Hematopoietic multipotent progenitor cell treated with erythropoietin and hydrocortisone succinate and interleukin-3 and kit ligand, for 4 days (in vitro differentiated cells): ENCODE measurements at regions not wholly inside any gene's neighbourhood (a gene's known extent, or its start where the extent isn't known, plus 50 kb on each side); places are given as distances from the start of the nearest gene placed in this dataset.

Source experiments
- DNase-seq: peaks from one replicate; pipeline ENCODE4 v3.0.0-alpha.2; 2015

DNA sequence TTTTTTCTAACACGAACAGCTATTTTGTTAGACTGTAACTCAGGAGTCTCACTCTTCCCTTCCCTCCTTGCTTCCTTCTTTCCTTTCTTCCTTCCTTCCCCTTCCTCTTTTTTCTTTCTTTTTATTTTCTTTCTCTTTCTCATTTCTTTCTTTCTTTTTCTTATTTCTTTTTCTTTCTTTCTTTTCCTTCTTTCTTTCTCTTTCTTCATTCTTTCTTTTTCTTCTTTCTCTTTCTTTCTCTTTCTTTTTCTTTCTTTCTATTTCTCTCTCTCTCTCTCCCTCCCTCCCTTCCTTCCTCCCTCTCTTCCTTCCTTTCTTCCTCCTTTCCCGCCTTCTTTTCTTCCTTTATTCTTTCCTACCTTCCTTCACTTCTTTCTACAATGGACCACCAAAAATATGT is 1443.0 kb upstream of the LRRTM3 start:
- no peak for DNase-seq

DNA sequence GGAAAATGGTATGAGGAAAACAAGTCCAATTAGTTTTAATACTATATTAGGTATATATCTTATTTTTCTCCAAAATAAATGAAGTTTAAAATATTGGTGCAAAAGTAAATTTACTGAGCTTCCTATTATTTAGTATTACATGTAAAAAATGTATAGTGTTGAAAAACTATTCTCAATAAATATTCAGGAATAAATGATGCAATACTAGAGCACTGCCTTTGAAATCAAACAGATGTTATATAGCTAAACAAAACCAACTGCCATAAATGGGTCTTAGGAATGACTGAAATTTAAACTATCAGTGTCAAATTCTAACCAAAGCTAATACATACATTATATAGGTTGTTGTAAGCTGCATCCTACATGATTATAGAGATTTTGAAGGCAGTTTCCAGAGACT is 1434.0 kb upstream of the LRRTM3 start:
- no peak for DNase-seq

DNA sequence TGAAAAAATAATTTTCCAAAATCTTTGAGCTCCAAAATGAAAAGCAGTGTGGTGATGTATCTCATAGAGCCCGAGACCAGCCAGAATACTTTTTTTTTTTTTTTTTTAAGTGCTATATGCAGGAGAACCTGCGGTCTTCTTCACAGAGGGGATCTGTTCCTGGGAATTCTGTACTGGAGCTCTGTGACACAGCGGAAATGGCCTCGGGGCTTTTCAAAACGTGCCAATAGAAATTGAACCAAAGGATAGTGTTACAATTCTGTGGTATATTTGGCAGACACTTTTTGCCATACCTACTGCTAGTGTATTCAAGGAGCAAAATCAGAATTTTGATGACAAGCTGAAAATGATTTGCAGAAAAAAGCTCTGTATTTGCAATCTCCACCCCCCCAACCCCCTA is 1429.3 kb upstream of the LRRTM3 start:
- DNase-seq = no peak

DNA sequence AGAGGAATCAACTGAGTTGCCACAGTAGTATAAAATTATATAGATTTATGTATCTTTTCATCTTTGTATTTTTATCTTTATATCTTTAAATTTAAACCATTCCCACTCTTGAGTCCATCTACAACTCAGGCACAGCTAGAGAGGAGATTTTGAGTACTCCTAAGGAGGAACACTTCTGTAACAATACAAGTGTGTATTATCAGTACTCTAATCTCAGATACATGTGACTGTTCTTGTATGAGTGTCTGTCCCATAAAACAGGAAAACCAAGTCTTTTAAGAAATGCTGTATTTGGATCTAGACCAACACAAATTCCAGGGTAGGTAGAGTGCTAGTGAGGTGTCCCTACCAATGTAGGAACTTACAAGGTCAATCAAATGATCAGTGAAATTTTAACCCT is 1428.0 kb upstream of the LRRTM3 start:
- DNase-seq = no peak

DNA sequence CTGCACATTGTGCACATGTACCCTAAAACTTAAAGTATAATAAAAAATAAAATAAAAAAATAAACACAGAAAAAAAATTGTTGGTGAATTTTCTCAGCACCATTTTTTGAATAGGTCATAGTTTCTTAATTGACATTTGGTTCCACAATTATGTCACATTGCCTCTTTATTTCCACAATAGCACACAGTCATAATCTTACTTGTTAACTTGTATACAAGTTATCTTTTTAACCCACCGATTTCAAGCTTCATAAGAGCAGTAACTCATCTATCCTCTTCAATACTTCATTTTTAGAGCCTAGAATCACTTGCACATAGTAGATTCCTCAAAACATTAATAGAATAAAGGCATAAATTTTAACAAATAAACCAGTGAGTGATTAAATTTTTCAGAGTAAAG is 1425.1 kb upstream of the LRRTM3 start:
- no peak for DNase-seq

DNA sequence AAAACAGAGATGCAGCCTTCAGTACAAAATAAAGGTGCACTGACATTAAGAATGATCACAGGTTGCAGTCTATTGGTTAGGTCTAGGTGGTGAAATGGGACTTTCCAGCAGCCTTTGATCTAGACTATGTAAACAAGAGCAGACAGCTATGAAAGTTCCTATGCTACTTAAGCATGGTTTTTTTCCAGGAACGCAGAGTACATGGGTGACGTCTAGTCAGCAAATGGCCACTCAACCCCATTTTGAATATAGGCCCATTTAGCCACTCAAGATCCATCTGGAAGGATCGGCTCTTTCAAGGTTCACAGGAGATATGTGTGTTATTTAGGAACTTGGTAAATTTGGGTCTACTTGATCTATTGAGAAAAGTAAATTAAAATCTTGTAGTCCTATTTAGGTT is 1424.6 kb upstream of the LRRTM3 start:
- no peak for DNase-seq

DNA sequence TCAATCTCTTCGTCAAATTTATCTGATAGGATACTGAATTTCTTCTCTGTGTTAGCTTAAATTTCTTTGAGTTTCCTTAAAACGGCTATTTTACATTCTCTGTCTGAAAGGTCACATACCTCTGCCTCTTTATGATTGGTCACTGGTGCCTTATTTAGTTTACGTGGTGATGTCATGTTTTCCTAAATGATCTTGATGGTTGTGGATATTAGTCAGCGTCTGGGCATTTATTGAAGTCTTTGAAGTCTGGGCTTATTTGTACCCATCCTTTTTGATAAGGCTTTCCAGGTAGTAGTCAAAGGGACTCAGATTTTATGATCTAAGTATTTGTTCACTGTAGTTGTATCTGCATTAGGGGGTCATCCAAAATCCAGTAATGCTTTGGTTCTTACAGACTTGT is 1407.5 kb upstream of the LRRTM3 start:
- no peak for DNase-seq

DNA sequence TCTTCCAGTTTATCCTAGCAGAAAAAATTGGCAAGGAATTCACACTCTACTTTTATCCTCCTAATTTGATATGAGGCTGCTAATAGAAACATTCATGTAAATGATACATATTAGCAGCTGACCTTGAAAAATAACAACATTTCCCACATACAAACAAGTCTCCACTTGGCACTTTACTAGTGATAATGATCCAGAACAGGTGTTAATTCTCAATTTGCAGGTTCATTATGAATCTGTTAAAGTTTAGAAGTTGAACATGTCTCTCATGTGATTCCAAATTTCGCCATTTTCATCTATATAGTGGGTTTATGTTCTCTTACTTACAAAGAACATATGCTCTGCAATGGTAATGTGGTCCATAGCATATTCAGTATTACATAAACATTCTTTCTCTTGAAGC is 1396.8 kb upstream of the LRRTM3 start:
- DNase-seq = no peak

DNA sequence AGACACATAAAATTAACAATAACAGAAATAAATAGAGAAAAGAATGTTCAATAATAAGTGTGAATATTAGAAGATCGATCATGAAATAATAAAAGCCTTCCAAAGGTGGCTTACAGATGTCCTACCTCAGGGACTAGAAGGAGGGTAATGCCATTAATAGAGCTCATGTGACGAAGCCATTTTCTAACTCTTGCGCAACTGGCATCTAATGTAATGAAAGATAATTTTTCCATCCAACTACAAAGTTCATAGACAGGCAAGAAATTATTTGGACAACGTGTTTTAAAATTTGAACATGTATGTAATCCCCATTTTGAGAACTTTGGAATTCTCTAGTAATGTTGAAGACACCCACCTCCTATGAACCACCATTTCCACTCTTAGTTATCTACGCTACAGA is 1394.3 kb upstream of the LRRTM3 start:
- DNase-seq = no peak

DNA sequence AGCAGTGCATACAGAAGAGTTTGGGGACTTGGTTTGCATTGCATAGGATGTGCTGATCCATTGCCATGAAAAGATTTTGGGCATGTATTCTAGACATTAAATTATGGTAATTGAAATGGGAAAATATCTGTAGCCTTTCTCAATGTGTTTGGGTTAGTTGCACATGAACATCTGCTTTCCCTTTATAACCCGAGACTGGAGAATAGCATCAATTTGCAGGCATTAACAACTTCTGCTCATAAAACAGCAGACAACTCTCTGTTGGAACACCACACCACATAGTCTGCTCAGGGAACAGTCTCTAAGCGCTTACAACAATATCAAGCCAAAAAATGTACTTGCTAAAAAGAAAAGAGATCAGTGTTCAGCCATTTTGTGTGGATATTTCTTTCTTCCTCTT is 1391.1 kb upstream of the LRRTM3 start:
- DNase-seq = no peak

DNA sequence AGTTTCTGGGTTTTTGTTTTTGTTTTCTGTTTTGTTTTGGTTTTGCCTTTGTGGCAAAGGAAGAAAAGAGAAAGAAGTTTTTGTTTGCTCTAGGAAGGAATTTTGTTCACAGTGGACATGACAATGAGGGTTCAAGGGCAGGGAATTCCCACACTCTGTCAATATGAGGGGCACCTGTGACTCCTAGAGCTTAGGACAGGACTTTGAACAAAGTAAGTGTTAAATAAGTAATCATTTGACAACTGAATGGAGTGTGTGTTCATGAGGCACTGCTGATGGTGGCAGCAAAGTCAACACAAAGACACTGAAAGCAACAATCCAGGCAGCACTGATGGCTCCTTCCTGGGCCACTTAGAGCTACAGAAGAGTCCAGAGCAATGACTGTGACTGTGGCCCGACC is 1381.1 kb upstream of the LRRTM3 start:
- DNase-seq = no peak

DNA sequence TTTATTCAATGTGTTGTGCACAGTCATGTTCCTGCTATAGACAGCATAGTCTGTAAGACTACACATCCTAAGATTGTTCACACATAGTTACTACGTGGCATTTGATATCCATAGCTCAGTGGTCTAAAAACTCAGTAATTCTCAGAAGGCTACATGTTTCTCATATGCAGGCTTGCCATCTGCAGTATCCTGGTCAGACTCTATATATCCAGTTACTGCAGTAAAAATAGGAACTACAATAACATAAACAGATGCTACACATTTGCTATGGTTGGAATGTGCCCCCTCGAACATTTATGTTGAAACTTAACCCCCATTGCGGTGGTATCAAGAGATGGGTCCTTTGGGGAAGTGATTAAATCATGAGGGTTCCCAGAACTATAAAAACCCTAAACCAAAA is 1377.8 kb upstream of the LRRTM3 start:
- DNase-seq = no peak

DNA sequence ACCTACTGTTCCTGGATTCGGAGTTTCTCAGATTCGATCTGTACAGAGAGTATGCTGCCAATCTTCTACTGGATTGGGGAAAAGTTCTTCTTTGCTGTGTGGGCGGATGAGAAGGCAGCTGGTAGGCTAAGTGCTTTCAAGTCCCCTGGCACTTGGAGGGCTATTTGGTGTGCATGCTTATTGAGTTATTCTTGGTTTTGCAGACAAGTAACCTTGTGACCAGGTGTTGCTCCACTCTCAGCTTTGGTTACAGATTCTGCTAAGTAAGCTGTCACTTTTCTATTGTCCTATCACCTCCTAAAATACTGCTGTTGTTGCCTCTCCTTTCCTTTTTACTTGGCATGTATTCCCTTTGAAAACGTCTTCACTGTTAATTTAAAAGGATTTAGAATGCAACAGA is 1375.1 kb upstream of the LRRTM3 start:
- DNase-seq = no peak

DNA sequence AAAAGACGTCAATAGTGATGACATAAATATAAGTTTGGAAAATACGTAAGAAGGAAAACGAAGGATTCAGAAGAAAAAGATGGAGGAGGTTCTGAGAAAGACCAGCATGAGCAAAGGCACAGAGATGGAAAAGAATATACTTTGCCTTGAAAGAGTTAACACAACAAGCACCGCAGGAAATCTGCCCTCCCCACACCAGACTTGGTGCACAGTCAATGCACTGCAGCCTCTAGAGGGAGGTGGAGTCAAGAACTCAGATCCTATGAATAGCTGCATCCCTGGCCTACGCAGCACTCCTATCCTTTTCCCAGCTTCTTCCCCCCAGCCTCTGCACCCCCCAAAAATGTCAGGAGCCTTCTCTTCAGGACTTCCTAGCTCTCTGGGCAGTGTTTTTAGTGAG is 1370.6 kb upstream of the LRRTM3 start:
- no peak for DNase-seq

DNA sequence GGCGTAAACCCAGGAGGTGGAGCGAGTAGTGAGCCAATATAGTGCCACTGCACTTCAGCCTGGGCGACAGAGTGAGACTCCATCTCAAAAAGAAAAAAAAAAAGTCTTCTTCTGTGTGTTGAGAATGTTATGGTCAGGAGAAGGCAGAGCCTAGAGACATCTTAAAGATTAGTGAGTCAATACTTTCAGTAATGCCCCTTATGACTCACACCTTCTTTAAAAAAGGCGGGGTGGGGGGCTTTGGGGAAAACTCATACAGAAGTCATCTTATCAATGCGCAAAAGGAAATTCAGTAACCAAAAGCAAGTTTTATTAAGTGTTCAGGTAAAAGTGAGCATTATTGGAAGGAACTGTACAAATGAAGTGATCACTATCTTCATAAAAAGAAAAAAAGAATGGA is 1369.8 kb upstream of the LRRTM3 start:
- DNase-seq = no peak

DNA sequence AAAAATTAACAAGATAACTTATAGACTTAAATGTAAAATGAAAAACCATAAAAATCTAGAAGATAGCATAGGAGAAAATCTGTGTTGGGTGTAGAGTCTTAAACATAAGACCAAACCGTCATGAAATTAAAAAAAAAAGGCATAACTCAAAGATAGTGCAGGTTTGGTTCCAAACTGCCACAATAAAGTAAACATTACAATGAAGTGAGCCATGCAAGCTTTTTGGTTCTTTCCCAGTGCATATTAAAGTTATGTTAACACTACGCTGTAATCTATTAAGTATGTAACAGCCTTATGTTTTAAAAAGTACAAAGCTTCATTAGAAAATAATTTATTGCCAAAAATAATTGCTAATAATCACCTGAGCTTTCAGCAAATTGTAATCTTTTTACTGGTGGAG is 1366.5 kb upstream of the LRRTM3 start:
- no peak for DNase-seq

DNA sequence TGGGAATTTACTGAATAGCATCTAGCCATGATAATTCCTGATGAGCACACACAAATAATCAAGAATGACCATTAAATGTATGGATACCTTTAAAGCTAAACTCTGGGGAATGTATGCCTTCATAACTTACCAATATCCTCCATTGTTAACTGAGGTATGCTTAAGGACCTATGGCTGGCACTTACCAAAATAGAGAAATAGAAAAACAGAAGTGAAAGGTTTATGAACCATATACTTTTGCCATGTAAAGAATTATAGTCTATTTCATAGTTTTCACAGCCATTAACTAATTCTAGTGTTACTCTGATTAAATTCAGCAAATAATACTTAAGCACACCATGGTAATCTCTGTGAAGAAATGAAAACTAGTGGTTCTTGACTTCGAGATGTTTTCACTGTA is 1360.6 kb upstream of the LRRTM3 start:
- no peak for DNase-seq

DNA sequence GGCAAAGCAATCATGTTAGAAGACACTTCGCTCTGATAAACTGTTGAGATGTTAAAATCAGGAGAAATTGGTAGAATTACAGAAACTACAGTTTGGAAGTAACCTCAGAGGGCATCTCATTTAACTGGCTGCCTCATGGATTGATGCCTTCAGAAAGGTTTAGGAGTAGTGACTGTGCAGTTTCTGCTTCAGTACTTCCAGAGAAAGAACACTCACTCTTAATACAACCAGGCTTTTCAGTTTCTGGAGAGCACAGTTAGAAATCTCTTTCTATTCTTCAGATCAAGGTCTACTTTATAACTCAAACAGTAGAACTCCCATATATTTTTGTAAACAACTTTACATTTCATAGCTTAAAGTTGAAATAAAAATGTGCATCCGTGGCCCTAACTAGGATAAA is 1358.9 kb upstream of the LRRTM3 start:
- DNase-seq = no peak

DNA sequence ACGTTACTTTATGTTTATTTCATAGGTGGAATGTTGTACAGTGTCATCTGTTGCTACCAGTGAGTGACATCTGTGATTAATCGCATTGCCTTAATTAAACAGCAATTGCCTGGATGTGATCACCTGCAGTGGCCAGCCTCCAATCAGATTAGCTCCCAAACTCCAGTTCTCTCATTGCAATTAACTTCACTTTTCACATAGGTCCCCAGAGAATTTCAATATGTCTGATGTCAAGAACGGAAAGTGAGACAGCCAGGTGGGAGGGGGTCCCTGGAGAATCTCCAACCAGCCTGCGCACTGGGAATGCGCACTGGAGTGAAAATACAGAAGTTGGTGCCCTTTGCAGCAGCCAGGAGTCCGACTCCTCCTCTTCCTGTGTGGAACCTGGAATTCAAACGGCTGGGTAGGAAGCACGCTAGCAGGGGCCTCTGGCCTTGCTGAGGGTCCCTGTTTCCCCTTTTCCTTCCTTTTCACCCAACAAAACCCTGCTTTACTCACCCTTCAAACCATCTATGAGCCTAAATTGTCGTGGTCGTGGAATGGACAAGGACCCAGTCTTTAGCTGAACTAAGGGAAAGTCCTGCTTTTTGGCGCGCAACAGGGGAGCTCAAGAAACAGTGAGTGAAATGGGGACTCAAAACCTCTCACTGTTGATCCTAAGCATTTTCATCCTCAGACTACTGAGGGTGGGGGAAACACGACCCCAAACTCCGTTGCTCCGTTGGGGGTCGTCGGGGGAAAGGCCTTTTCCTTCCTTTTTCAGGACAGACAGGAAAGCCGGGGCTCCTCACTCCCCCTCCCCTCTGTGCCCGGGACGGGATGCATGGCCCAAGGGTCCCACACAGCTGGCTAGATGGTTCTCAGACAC is 1355.5 kb upstream of the LRRTM3 start:
- DNase-seq = peak; percentile 91

DNA sequence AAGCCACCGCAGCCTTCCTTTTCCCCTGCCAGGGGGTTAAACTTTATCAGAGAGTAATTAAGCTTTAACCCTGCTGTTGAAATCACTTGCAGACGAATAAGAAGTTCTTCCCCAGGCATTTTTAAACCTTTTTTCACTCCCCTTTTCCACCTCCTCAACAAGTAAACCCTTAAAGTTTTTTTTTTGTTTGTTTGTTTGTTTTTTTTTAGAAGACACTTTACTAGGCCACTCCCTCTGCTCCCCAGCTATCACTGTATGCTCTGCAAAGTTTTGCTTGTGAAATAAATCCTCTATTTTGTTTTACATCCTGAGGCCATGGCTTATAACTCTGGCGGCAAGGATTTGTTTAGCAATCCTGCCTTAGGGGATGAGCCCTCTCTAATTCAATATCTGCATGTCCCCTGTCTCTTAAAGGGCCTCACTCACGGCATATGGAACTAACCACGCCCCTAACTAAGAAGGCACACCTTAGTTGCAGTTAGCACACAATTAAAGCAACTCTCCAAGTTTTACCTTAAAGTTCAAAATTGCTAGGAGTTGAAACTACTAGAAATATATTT is 1354.7 kb upstream of the LRRTM3 start:
- peak; percentile 74 for DNase-seq

DNA sequence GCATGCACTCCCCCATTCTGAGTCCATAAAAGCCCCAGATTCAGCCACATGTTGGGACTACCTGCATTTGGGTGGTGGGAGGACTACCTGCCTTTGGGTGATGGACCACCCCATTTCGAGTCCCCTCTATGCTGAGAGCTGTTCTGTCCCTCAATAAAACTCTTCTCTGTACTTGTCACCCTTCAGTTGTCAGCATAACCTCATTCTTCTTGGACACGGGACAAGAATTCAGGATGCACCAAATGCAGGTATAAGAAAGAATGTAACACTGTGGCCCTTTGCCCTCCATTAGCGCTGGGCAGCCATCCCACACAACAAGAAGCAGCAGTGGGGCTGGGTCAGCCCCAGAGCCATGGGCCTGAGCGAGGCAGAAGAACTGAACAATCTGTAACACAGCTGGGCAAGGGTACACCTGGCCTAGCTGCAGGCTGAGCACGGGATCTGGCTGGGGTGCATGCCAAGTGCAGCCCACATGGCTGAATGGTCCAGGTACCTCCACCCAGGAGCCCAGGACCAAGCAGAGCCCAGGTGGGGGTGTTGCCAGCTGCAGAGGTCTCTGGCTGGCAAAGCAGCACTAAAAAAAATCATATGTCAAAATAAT is 1344.3 kb upstream of the LRRTM3 start:
- no peak for DNase-seq

DNA sequence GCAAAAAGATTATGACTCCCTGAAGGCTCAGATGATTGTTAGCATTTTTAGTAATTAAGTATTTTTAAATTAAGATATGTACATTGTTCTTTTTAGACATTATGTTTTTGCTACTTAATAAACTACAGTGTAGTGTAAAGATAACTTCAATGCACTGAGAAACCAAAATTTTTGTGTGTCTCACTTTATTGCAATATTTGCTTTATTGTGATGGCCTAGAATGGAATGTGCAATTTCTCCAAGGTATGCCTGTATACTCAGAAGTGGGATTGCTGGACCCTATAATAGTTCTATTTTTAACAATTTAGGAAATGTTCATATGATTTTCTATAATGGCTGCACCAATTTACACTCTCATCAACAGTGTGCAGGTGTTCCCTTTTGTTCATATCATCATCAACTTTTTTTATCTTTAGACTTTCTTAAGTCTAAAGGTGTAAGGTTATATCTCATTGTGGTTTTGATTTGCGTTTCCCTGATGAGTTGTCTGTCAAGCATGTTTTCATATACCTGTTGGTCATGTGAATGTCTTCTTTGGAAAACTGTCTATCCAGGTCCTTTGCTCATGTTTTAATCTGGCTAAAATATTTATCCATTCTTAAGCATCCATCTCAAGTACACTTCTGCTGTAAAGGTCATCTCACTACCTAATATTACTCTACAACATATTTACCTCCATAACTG is 1323.5 kb upstream of the LRRTM3 start:
- DNase-seq = no peak

DNA sequence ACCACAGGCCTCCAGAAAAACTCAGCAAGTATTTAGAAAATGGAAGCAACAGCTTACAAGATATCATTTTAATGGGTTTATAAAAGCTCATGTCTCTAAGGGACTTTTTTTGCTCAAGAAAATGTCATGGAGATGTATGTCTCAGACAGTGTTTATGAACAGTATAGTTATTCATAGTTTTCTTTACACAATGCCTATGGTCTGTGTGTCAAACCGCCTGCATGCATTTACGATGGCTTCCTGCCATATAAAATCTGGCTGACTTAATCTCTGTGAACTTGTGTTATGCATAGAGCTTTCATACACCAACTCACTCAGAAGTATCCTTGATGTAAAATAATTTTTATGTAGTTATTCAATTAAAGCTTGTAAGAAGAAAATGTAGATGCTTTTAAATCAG is 1314.2 kb upstream of the LRRTM3 start:
- no peak for DNase-seq

DNA sequence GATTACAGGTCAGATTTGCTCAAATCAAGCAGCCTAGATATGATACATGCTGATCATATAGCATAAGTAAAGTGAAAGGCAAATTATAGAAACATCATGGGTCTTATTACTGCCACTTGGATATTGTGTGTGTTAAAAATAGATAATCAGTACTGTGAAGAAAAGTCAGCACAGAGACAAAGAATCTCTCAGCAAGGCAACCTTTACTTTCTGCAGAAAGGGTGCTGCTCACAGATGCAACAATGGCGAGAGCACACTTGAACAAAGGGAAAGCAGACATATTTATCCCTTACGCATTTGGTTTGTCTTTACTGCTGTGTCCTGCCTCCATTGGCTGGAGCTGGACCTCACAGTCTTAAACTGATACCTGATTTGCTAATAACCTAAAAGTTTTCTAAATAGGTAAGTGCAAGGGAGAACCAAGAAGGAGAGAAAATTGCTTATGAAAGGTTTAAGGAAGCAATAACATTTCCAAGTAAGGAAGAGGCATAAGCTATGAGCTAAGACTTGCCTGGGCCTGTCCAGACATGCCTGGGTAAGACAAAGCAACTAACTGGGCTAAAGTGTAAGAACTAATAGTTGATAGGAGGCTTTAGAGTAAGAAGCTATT is 1310.8 kb upstream of the LRRTM3 start:
- DNase-seq = no peak
